HEK293T (cell line): ENCODE measurements at regions not wholly inside any gene's neighbourhood (a gene's known extent, or its start where the extent isn't known, plus 50 kb on each side); places are given as distances from the start of the nearest gene placed in this dataset.
"Not testable (repeated sequence)": the region's sequence is repeated elsewhere in the genome, so short reads cannot be mapped to it uniquely, and the experiment has no call there.

Source experiments
- CTCF ChIA-PET: fragments of 350-600 bp; formaldehyde crosslinking; extraction: SDS; loops from one replicate; lab custom pipeline; 2021; ENCODE audit warnings: antibody characterized with exemption, inconsistent platforms; lab: Yijun Ruan, JAX
- POLR2A ChIA-PET: fragments of 350-600 bp; formaldehyde crosslinking; extraction: SDS; loops from one replicate; lab custom pipeline; 2020; ENCODE audit warnings: antibody characterized with exemption, inconsistent platforms; lab: Yijun Ruan, JAX
- DNase-seq: peaks from one replicate; pipeline ENCODE4 v3.0.0; 2012; ENCODE audit warnings: mixed read lengths; ENCODE audit errors: extremely low spot score
- ARNT ChIP-seq: fragments of 450-650 bp; IDR thresholded peaks from 2 replicates; pipeline ENCODE4 v1.6.1; 2017; ENCODE audit warnings: mild to moderate bottlenecking
- BHLHE40 ChIP-seq: fragments of 450-650 bp; IDR thresholded peaks from 2 replicates; pipeline ENCODE4 v1.6.1; 2016; ENCODE audit warnings: mild to moderate bottlenecking, moderate library complexity, borderline replicate concordance
- CTBP1 ChIP-seq: fragments of 450-650 bp; IDR thresholded peaks from 2 replicates; pipeline ENCODE4 v1.6.1; 2016; ENCODE audit warnings: borderline replicate concordance
- ELF4 ChIP-seq: fragments of 450-650 bp; IDR thresholded peaks from 2 replicates; pipeline ENCODE4 v1.6.1; 2017; ENCODE audit warnings: antibody characterized with exemption
- FOXA1 ChIP-seq: fragments of 450-650 bp; IDR thresholded peaks from 2 replicates; pipeline ENCODE4 v1.6.1; 2016; ENCODE audit warnings: mild to moderate bottlenecking
- FOXK2 ChIP-seq: fragments of 450-650 bp; IDR thresholded peaks from 2 replicates; pipeline ENCODE4 v1.6.1; 2016; ENCODE audit warnings: mild to moderate bottlenecking
- FOXM1 ChIP-seq: fragments of 450-650 bp; IDR thresholded peaks from 2 replicates; pipeline ENCODE4 v1.6.1; 2017; ENCODE audit warnings: mild to moderate bottlenecking, borderline replicate concordance
- HDGF ChIP-seq: fragments of 450-650 bp; IDR thresholded peaks from 2 replicates; pipeline ENCODE4 v1.6.1; 2017; ENCODE audit warnings: antibody characterized with exemption, borderline replicate concordance
- L3MBTL2 ChIP-seq: fragments of 450-650 bp; conservative IDR thresholded peaks from 2 replicates; pipeline ENCODE4 v1.6.1; 2016; ENCODE audit warnings: mild to moderate bottlenecking
- LEF1 ChIP-seq: fragments of 450-650 bp; IDR thresholded peaks from 2 replicates; pipeline ENCODE4 v1.6.1; 2017; ENCODE audit warnings: mild to moderate bottlenecking, borderline replicate concordance
- NFRKB ChIP-seq: fragments of 450-650 bp; IDR thresholded peaks from 2 replicates; pipeline ENCODE4 v1.6.1; 2016; ENCODE audit warnings: mild to moderate bottlenecking, moderate library complexity
- SP1 ChIP-seq: fragments of 450-650 bp; IDR thresholded peaks from 2 replicates; pipeline ENCODE4 v1.6.1; 2017
- SUZ12 ChIP-seq: fragments of 450-650 bp; IDR thresholded peaks from 2 replicates; pipeline ENCODE4 v1.6.1; 2016; ENCODE audit warnings: mild to moderate bottlenecking
- TARDBP ChIP-seq: fragments of 450-650 bp; IDR thresholded peaks from 2 replicates; pipeline ENCODE4 v1.6.1; 2016
- ZNF384 ChIP-seq: fragments of 450-650 bp; IDR thresholded peaks from 2 replicates; pipeline ENCODE4 v1.6.1; 2016
- TF ChIP-seq, protein P1 (sequence below): fragments of 450-650 bp; IDR thresholded peaks from 2 replicates; pipeline ENCODE4 v1.6.1; 2016

DNA sequence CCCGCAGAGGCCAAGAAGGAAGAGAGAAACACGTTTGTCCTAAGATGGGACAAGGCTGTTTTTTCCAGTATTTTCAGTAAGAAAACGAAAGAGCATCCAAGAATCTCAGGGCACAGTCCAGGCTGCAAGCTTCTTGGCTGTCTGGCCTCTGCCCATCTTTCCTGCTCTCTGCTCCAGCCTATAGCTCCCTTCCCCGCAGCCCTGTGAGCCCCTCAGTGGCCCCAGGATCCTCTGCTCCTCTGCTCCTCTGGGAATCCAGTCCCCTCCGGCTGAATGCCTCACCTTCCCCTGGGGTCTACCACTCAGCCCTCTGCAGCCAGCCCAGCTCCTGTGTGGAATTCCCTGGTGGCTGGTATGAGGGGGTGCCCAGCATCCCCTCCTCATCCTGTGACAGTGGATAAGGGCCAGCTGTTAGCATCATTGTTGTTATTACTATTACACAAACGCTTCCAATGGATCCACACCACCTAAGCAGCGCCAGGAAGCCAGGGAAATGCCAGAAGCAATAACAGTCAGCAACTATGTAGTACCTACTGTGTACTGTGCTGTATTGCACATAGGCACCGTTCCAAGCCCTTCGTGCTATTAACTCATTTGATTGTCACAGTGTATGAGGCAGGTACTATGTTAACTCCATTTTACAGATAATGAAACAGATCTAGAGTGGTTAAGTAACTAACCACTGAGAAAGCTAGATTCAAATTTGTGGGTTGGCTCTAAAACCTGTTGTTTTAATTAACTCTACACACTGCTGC is 60.3 kb upstream of the PTPN1 start:
- ChIA-PET POLR2A (no interaction called here), CTCF (no interaction called here)
- TF ChIP-seq SP1, result no peak
- no peak for TF ChIP-seq SUZ12
- TF ChIP-seq, protein P1, sequence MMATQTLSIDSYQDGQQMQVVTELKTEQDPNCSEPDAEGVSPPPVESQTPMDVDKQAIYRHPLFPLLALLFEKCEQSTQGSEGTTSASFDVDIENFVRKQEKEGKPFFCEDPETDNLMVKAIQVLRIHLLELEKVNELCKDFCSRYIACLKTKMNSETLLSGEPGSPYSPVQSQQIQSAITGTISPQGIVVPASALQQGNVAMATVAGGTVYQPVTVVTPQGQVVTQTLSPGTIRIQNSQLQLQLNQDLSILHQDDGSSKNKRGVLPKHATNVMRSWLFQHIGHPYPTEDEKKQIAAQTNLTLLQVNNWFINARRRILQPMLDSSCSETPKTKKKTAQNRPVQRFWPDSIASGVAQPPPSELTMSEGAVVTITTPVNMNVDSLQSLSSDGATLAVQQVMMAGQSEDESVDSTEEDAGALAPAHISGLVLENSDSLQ, result no peak
- no peak for TF ChIP-seq HDGF
- TF ChIP-seq TARDBP, result no peak
- no peak for TF ChIP-seq LEF1
- TF ChIP-seq FOXA1, result no peak
- no peak for DNase-seq

GRCh38 chr20:50450493-50450826 is 59.7 kb upstream of the PTPN1 start:
- DNase-seq, result no peak
- POLR2A ChIA-PET, result no interaction called here
- TF ChIP-seq CTBP1, result no peak
- no peak for TF ChIP-seq TARDBP
- TF ChIP-seq FOXA1, result no peak
- TF ChIP-seq SUZ12, result no peak
- TF ChIP-seq L3MBTL2, result no peak
- no peak for TF ChIP-seq ARNT
- no peak for TF ChIP-seq LEF1
- no peak for TF ChIP-seq ELF4
- no peak for TF ChIP-seq NFRKB
- no peak for TF ChIP-seq FOXK2
- TF ChIP-seq SP1, result no peak
- TF ChIP-seq, protein P1, result no peak
- no peak for TF ChIP-seq HDGF
- no peak for TF ChIP-seq FOXM1
- TF ChIP-seq ZNF384, result no peak
- TF ChIP-seq BHLHE40, result no peak
- CTCF ChIA-PET, result no interaction called here

DNA sequence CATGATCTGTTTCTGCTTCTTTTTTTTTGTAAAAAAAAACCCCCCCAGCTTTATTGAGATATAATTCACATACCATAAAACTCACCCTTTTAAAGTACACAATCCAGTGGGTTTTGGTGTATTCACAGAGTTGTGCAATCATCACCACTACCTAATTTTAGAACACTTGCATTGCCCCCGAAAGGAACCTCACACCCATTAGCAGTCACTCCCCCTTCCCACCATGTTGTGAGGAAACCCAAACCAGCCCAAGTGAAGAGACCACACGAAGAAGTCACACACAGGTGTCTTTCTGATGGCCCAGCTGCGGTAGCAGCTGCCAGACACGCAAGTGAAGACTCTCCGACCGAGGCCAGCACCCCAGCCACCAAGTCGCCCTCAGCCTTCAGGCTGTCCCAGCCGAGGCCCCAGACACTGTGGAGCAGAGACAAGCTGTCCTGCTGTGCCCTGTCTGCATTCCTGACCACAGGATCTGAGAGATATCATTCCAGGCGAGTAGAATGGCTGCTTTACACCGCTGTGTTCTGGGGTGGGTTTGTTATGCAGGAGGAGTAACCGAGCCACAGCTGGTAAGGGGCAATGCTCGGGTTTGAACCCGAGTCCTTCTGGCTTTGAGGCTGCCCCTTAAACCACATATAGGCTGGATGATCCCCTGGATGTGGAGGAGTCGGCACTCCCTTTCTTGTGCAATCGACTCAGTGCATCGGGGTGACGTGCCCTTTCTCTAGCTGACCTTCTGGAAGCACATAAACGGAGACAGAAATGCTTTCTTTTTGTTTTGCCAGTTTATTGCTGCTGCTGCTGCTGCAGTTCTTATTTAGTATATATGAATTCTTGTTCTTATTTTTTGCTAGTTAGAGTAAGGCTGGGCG is 59.1 kb upstream of the PTPN1 start:
- ChIA-PET POLR2A (no interaction called here), CTCF (no interaction called here)
- no peak for DNase-seq
- TF ChIP-seq CTBP1 (no peak), FOXM1 (no peak), NFRKB (no peak), L3MBTL2 (no peak), ZNF384 (no peak), ELF4 (no peak), FOXA1 (no peak)

DNA sequence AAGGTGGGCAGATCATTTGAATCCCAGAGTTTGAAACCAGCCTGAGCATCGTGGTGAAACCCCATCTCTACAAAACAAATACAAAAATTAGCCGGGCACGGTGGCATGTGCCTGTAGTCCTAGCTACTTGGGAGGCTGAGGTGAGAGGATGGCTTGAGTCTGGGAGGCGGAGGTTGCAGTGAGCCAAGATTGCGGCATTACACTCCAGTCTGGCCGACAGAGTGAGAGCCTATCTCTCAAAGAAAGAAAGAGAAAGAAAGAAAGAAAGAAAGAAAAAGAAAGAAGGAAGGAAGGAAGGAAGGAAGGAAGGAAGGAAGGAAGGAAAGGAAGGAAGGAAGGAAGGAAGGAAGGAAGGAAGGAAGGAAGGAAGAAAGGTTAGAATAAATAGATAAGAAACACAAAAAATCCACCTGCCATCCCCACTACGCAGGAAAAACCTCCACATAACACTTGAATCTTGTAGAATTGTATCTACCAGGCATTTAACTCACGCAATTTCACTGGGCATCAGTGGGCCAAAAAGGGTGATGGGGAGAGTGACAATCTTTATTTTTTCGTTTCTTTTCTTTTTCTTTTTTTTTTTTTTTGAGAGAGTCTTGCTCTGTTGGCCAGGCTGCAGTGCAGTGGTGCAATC is 58.3 kb upstream of the PTPN1 start:
- POLR2A ChIA-PET, DNase-seq, CTCF ChIA-PET: not testable (repeated sequence)

DNA sequence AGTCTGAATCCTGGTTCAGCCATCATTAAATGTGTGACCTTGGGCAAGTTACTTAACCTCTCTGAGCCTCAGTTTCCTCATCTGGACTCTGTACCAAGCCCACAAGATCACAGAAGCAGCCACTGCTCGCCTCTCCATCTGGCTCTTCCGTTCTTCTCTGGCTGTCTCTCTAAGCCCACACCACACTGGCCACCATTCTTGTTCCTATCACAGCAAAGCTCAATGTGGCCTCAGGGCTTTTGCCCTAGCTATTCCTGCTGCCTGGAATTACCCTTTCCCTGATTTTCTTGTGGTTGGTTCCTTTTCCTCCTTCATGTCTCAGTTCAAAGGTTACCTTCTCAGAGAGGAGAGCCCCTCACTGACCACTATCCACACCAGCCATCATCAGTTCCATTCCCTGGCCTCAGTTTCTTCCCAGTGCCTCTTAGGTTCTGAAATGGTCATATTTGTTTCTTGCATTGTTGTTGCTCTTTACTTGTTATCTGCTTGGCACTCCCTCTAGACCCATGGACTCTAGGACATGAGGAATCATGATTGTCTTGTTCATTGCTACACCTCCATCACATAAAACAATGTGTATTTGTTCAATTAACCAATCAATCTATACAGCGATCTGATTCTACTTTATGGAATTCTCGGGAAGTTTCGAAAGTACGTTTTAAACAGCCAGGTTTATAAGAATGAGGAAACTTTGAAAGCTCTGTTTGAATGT is 56.5 kb upstream of the PTPN1 start:
- ChIA-PET CTCF (interaction anchor here (1.0 kb wide), 1 partner anchor 12 kb away, joined by 3 read pairs; no protein-coding TSS in a partner anchor), POLR2A (no interaction called here)
- DNase-seq, result no peak
- TF ChIP-seq FOXM1 (no peak), HDGF (no peak), SUZ12 (no peak), L3MBTL2 (no peak), SP1 (no peak), ZNF384 (no peak), BHLHE40 (no peak), TARDBP (no peak), CTBP1 (no peak), ELF4 (no peak), FOXA1 (no peak), FOXK2 (no peak), ARNT (no peak), NFRKB (no peak), LEF1 (no peak)
- TF ChIP-seq, protein P1, result no peak

- POLR2A ChIA-PET, DNase-seq: not testable (repeated sequence)
- CTCF ChIA-PET, result interaction anchor here (0.8 kb wide), 1 partner anchor 9 kb away, joined by 4 read pairs; no protein-coding TSS in a partner anchor
Observed at GRCh38 chr20:50455245-50455644, 54.9 kb upstream of the PTPN1 start.
